ENCODE measurements at regions not wholly inside any gene's neighbourhood (a gene's known extent, or its start where the extent isn't known, plus 50 kb on each side); places are given as distances from the start of the nearest gene placed in this dataset.

- no peak for DNase-seq
Observed at GRCh38 chr17:71315568-71315967, 805.3 kb upstream of the SOX9 start.

GRCh38 chr17:71316176-71316897 lies 804.5 kb upstream of the SOX9 start:
- DNase-seq = no peak

GRCh38 chr17:71320009-71320796 lies 800.6 kb upstream of the SOX9 start:
- no peak for DNase-seq

GRCh38 chr17:71325117-71325516 lies 795.7 kb upstream of the SOX9 start:
- DNase-seq = no peak

- no peak for DNase-seq
Observed at GRCh38 chr17:71325886-71326285, 794.9 kb upstream of the SOX9 start.

GRCh38 chr17:71327376-71328059 lies 793.3 kb upstream of the SOX9 start:
- DNase-seq = no peak

GRCh38 chr17:71329310-71330098 lies 791.3 kb upstream of the SOX9 start:
- no peak for DNase-seq

- DNase-seq = no peak
Observed at GRCh38 chr17:71330099-71330375, 790.8 kb upstream of the SOX9 start.

- no peak for DNase-seq
Observed at GRCh38 chr17:71331754-71332325, 789.0 kb upstream of the SOX9 start.

- no peak for DNase-seq
Observed at GRCh38 chr17:71334048-71334751, 786.6 kb upstream of the SOX9 start.

GRCh38 chr17:71335212-71335611 lies 785.6 kb upstream of the SOX9 start:
- no peak for DNase-seq

- DNase-seq = no peak
Observed at GRCh38 chr17:71337938-71338337, 782.9 kb upstream of the SOX9 start.

GRCh38 chr17:71338396-71338795 lies 782.4 kb upstream of the SOX9 start:
- no peak for DNase-seq

GRCh38 chr17:71339206-71339605 lies 781.6 kb upstream of the SOX9 start:
- no peak for DNase-seq

- no peak for DNase-seq
Observed at GRCh38 chr17:71342737-71343136, 778.1 kb upstream of the SOX9 start.

- DNase-seq = no peak
Observed at GRCh38 chr17:71349908-71350600, 770.8 kb upstream of the SOX9 start.

- DNase-seq = no peak
Observed at GRCh38 chr17:71360301-71360700, 760.5 kb upstream of the SOX9 start.

- no peak for DNase-seq
Observed at GRCh38 chr17:71361656-71362450, 759.0 kb upstream of the SOX9 start.

- DNase-seq = no peak
Observed at GRCh38 chr17:71363661-71364060, 757.2 kb upstream of the SOX9 start.

- DNase-seq = no peak
Observed at GRCh38 chr17:71371809-71372208, 749.0 kb upstream of the SOX9 start.

GRCh38 chr17:71375948-71376347 lies 744.9 kb upstream of the SOX9 start:
- DNase-seq = no peak

Data from hematopoietic multipotent progenitor cell treated with erythropoietin and hydrocortisone succinate and interleukin-3 and kit ligand, for 4 days (in vitro differentiated cells).